ENCODE measurements at regions not wholly inside any gene's neighbourhood (a gene's known extent, or its start where the extent isn't known, plus 50 kb on each side); places are given as distances from the start of the nearest gene placed in this dataset.

GRCh38 chr9:80156756-80157472 lies 585.1 kb downstream of the TLE4 start:
- TF ChIP-seq, protein P1, sequence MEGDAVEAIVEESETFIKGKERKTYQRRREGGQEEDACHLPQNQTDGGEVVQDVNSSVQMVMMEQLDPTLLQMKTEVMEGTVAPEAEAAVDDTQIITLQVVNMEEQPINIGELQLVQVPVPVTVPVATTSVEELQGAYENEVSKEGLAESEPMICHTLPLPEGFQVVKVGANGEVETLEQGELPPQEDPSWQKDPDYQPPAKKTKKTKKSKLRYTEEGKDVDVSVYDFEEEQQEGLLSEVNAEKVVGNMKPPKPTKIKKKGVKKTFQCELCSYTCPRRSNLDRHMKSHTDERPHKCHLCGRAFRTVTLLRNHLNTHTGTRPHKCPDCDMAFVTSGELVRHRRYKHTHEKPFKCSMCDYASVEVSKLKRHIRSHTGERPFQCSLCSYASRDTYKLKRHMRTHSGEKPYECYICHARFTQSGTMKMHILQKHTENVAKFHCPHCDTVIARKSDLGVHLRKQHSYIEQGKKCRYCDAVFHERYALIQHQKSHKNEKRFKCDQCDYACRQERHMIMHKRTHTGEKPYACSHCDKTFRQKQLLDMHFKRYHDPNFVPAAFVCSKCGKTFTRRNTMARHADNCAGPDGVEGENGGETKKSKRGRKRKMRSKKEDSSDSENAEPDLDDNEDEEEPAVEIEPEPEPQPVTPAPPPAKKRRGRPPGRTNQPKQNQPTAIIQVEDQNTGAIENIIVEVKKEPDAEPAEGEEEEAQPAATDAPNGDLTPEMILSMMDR (IDR thresholded peaks at IDR 0.05), result no peak
- intact Hi-C loops (cut with DNase I, micrococcal nuclease), result no loop called here
- no peak for ATAC-seq
- H3K36me3 ChIP-seq (ENCODE audit: low read depth), result no peaks in the 10 kb centered on the region
- no peaks in the 10 kb centered on the region for H3K4me1 ChIP-seq (ENCODE audit: low read depth)
- no peak overlapping the region for H3K4me3 ChIP-seq
- no peak for DNase-seq
- no peaks in the 10 kb centered on the region for H3K9me3 ChIP-seq

- TF ChIP-seq, protein P1 (IDR thresholded peaks at IDR 0.05), result no peak
- intact Hi-C loops (cut with DNase I, micrococcal nuclease), result no loop called here
- DNase-seq (no peak), ATAC-seq (no peak)
- Histone ChIP-seq H3K4me1 (ENCODE audit: low read depth) (no peaks in the 10 kb centered on the region), H3K36me3 (ENCODE audit: low read depth) (no peaks in the 10 kb centered on the region), H3K4me3 (no peak overlapping the region), H3K9me3 (no peaks in the 10 kb centered on the region)
Measured at GRCh38 chr9:80156262-80156661, 584.5 kb downstream of the TLE4 start.

- intact Hi-C loops (cut with DNase I, micrococcal nuclease), result no loop called here
- ATAC-seq (no peak), DNase-seq (no peak)
- H3K4me1 ChIP-seq (ENCODE audit: low read depth), result no peaks in the 10 kb centered on the region
- H3K4me3 ChIP-seq, result no peak overlapping the region
- no peaks in the 10 kb centered on the region for H3K36me3 ChIP-seq (ENCODE audit: low read depth)
- no peaks in the 10 kb centered on the region for H3K9me3 ChIP-seq
- TF ChIP-seq, protein P1 (IDR thresholded peaks at IDR 0.05), result no peak
Measured at GRCh38 chr9:80147866-80148265, 576.1 kb downstream of the TLE4 start.

GRCh38 chr9:80146466-80146865 lies 574.7 kb downstream of the TLE4 start:
- DNase-seq, result no peak
- ATAC-seq, result no peak
- no peaks in the 10 kb centered on the region for H3K9me3 ChIP-seq
- intact Hi-C loops (cut with DNase I, micrococcal nuclease), result no loop called here
- TF ChIP-seq, protein P1 (IDR thresholded peaks at IDR 0.05), result no peak
- H3K36me3 ChIP-seq (ENCODE audit: low read depth), result no peaks in the 10 kb centered on the region
- H3K4me1 ChIP-seq (ENCODE audit: low read depth), result no peaks in the 10 kb centered on the region
- H3K4me3 ChIP-seq, result no peak overlapping the region

- intact Hi-C loops (cut with DNase I, micrococcal nuclease), result no loop called here
- ATAC-seq (no peak), DNase-seq (no peak)
- TF ChIP-seq, protein P1 (IDR thresholded peaks at IDR 0.05), result no peak
- no peaks in the 10 kb centered on the region for H3K36me3 ChIP-seq (ENCODE audit: low read depth)
- H3K4me3 ChIP-seq, result no peak overlapping the region
- no peaks in the 10 kb centered on the region for H3K9me3 ChIP-seq
- H3K4me1 ChIP-seq (ENCODE audit: low read depth), result no peaks in the 10 kb centered on the region
Measured at GRCh38 chr9:80144856-80145255, 573.1 kb downstream of the TLE4 start.

- no peak for DNase-seq
- no peak for ATAC-seq
Measured at GRCh38 chr9:80144406-80144805, 572.6 kb downstream of the TLE4 start.

More at GRCh38 chr9:80144406-80144805, 572.6 kb downstream of the TLE4 start:
- Histone ChIP-seq H3K4me3 (no peak overlapping the region), H3K4me1 (ENCODE audit: low read depth) (no peaks in the 10 kb centered on the region), H3K9me3 (no peaks in the 10 kb centered on the region), H3K36me3 (ENCODE audit: low read depth) (no peaks in the 10 kb centered on the region)
- intact Hi-C loops (cut with DNase I, micrococcal nuclease), result no loop called here
- TF ChIP-seq, protein P1 (IDR thresholded peaks at IDR 0.05), result no peak
